MM.1S (cell line): ENCODE measurements at regions not wholly inside any gene's neighbourhood (a gene's known extent, or its start where the extent isn't known, plus 50 kb on each side); places are given as distances from the start of the nearest gene placed in this dataset.

ENCODE experiments used
- DNase-seq: peaks from one replicate; pipeline ENCODE4 v3.0.0-alpha.2; 2015
- H2AFZ ChIP-seq: fragments of 300-600 bp; sonication (generic); 2 replicates; pipeline ENCODE4 v1.6.0; 2016; ENCODE audit warnings: antibody characterized with exemption, low read length
- H3F3A ChIP-seq: fragments of 300-600 bp; sonication (generic); 2 replicates; pipeline ENCODE4 v1.6.1; 2016; ENCODE audit warnings: mild to moderate bottlenecking, antibody characterized with exemption, low read length, moderate library complexity, mixed read lengths; ENCODE audit not compliant: insufficient read depth
- H3K27ac ChIP-seq: fragments of 300-600 bp; sonication (generic); 2 replicates; pipeline ENCODE4 v1.5.1; 2016; ENCODE audit warnings: mild to moderate bottlenecking, low read length
- H3K27me3 ChIP-seq: fragments of 300-600 bp; sonication (generic); replicated peaks from 2 replicates; pipeline ENCODE4 v1.6.0; 2016; ENCODE audit warnings: low read length; ENCODE audit not compliant: insufficient read depth
- H3K36me3 ChIP-seq: fragments of 300-600 bp; sonication (generic); replicated peaks from 2 replicates; pipeline ENCODE4 v1.6.1; 2016; ENCODE audit warnings: mild to moderate bottlenecking, low read length, mixed read lengths; ENCODE audit not compliant: insufficient read depth
- H3K4me1 ChIP-seq: fragments of 300-600 bp; sonication (generic); 2 replicates; pipeline ENCODE4 v1.6.1; 2016; ENCODE audit warnings: low read length, mixed read lengths
- H3K4me2 ChIP-seq: fragments of 300-600 bp; sonication (generic); 2 replicates; pipeline ENCODE4 v1.6.0; 2016; ENCODE audit warnings: low read depth, low read length
- H3K4me3 ChIP-seq: fragments of 300-600 bp; sonication (generic); 2 replicates; pipeline ENCODE4 v1.5.1; 2016; ENCODE audit warnings: low read length, mixed read lengths
- H3K79me2 ChIP-seq: fragments of 300-600 bp; sonication (generic); 2 replicates; pipeline ENCODE4 v1.6.1; 2016; ENCODE audit warnings: mixed run types, low read length, mixed read lengths
- H3K9ac ChIP-seq: fragments of 300-600 bp; sonication (generic); 2 replicates; pipeline ENCODE4 v1.6.1; 2016; ENCODE audit warnings: low read length, mixed read lengths
- H3K9me2 ChIP-seq: fragments of 300-600 bp; sonication (generic); replicated peaks from 2 replicates; pipeline ENCODE4 v1.6.1; 2016; ENCODE audit warnings: mild to moderate bottlenecking, low read length, mixed read lengths; ENCODE audit not compliant: insufficient read depth
- H3K9me3 ChIP-seq: fragments of 300-600 bp; sonication (generic); replicated peaks from 2 replicates; pipeline ENCODE4 v1.6.1; 2016; ENCODE audit warnings: mild to moderate bottlenecking, low read length, mixed read lengths; ENCODE audit not compliant: insufficient read depth
- H4K20me1 ChIP-seq: fragments of 300-600 bp; sonication (generic); 2 replicates; pipeline ENCODE4 v1.6.1; 2016; ENCODE audit warnings: mild to moderate bottlenecking, low read length, moderate library complexity, mixed read lengths; ENCODE audit not compliant: insufficient read depth
- EZH2 ChIP-seq: fragments of 300-600 bp; sonication (generic); optimal IDR thresholded peaks from 2 replicates; pipeline ENCODE3; 2017; ENCODE audit warnings: low read depth, mild to moderate bottlenecking, antibody characterized with exemption, low read length, mixed read lengths
- EZH2phosphoT487 ChIP-seq: fragments of 300-600 bp; sonication (generic); IDR thresholded peaks from 2 replicates; pipeline ENCODE4 v1.6.1; 2018; ENCODE audit warnings: antibody characterized with exemption, low read length
- TF ChIP-seq, protein P1 (sequence below): fragments of 300-600 bp; sonication (generic); IDR thresholded peaks from 2 replicates; pipeline ENCODE4 v1.5.1; 2016; ENCODE audit warnings: antibody characterized with exemption, low read length, mixed read lengths

DNA sequence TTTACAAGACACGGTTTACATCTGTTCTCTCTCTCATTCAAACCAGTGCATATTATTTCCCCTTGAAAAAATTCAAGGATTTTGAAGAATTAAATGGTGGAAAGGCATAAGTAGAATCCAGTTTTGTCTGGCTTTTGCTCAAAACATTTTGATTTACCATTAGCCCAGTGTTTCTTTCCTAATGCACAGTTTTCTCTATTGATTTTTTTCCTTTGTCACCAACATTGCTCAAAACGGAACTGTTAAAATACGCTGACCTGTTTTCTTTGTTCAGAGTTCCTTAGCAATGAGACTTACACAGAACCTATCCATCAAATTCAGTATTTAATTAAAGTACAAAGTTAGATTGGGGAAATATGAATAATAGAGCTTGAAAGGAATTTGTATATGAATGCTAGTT, 162.4 kb downstream of the S1PR1 start:
- TF ChIP-seq EZH2phosphoT487: no peak
- no peak for TF ChIP-seq EZH2
- TF ChIP-seq, protein P1, sequence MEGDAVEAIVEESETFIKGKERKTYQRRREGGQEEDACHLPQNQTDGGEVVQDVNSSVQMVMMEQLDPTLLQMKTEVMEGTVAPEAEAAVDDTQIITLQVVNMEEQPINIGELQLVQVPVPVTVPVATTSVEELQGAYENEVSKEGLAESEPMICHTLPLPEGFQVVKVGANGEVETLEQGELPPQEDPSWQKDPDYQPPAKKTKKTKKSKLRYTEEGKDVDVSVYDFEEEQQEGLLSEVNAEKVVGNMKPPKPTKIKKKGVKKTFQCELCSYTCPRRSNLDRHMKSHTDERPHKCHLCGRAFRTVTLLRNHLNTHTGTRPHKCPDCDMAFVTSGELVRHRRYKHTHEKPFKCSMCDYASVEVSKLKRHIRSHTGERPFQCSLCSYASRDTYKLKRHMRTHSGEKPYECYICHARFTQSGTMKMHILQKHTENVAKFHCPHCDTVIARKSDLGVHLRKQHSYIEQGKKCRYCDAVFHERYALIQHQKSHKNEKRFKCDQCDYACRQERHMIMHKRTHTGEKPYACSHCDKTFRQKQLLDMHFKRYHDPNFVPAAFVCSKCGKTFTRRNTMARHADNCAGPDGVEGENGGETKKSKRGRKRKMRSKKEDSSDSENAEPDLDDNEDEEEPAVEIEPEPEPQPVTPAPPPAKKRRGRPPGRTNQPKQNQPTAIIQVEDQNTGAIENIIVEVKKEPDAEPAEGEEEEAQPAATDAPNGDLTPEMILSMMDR: no peak
- H3K9ac ChIP-seq: no peak overlapping the region
- H3K36me3 ChIP-seq: no peaks in the 10 kb centered on the region
- no peaks in the 10 kb centered on the region for H3K79me2 ChIP-seq
- H3K4me1 ChIP-seq: no peaks in the 10 kb centered on the region
- no peak overlapping the region for H2AFZ ChIP-seq
- no peak for DNase-seq
- H3K9me2 ChIP-seq: no peaks in the 10 kb centered on the region
- no peak overlapping the region for H3K4me2 ChIP-seq
- H3K4me3 ChIP-seq: no peak overlapping the region
- no peaks in the 10 kb centered on the region for H3K9me3 ChIP-seq
- H3F3A ChIP-seq: no peaks in the 10 kb centered on the region
- H3K27me3 ChIP-seq: no peaks in the 10 kb centered on the region
- no peaks in the 10 kb centered on the region for H4K20me1 ChIP-seq
- H3K27ac ChIP-seq: no peak overlapping the region

DNA sequence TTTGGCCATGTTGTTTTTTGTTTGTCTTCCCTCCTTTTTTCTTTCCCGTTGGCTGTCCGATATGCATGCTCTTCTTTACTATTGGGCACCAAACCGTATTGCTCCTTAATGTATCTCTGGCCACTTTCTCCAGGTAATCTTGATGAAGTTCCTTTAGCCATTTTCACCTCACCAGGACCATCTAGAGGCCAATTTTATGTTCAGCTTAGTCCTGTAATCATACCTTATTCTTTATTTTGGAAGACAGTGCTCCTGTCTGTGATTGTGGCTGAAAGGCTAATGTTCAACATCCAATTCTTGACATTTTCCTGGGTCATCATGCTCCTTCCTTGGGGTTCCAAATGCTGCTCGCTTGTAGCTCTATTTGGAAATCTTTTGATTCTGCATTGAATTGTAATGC, 169.5 kb downstream of the S1PR1 start:
- no peak overlapping the region for H3K4me2 ChIP-seq
- TF ChIP-seq, protein P1: no peak
- no peak for TF ChIP-seq EZH2phosphoT487
- no peak for TF ChIP-seq EZH2
- no peak overlapping the region for H2AFZ ChIP-seq
- no peak overlapping the region for H3K4me3 ChIP-seq
- peaks cover 11% of the 10 kb centered on the region; the same call in 1 of the 2 replicates for H3K4me1 ChIP-seq
- no peaks in the 10 kb centered on the region for H3K79me2 ChIP-seq
- H3K9ac ChIP-seq: no peak overlapping the region
- no peaks in the 10 kb centered on the region for H3K9me3 ChIP-seq
- no peaks in the 10 kb centered on the region for H3K9me2 ChIP-seq
- no peak overlapping the region for H3K27ac ChIP-seq
- H3K27me3 ChIP-seq: no peaks in the 10 kb centered on the region
- no peak for DNase-seq
- H3F3A ChIP-seq: peaks cover 10% of the 10 kb centered on the region
- H3K36me3 ChIP-seq: no peaks in the 10 kb centered on the region
- no peaks in the 10 kb centered on the region for H4K20me1 ChIP-seq

DNA sequence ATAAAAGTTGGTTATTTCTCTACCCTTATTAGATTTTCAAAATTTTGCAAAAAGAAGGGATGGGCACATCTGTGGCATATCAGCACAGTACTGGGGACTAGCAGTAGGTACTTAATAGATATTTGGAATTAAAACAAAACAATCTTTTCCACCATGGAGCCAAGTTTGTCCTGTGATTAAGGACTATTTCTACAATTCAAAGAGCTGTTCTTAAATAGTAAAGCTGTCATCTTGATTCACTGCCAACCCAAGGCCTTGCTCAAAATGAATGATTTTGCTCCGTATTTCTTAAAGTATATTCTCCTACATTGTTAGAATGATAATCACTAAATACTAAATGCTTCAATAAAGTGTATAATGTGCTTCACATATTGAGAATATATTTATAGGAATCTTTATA, 169.9 kb downstream of the S1PR1 start:
- Histone ChIP-seq H3F3A (peaks cover 10% of the 10 kb centered on the region), H3K4me1 (peaks cover 11% of the 10 kb centered on the region; the same call in 1 of the 2 replicates), H3K27ac (no peak overlapping the region), H3K4me3 (no peak overlapping the region), H3K9me2 (no peaks in the 10 kb centered on the region), H3K27me3 (no peaks in the 10 kb centered on the region), H4K20me1 (no peaks in the 10 kb centered on the region), H2AFZ (no peak overlapping the region), H3K36me3 (no peaks in the 10 kb centered on the region), H3K9ac (no peak overlapping the region), H3K4me2 (no peak overlapping the region), H3K9me3 (no peaks in the 10 kb centered on the region), H3K79me2 (no peaks in the 10 kb centered on the region)
- no peak for TF ChIP-seq EZH2phosphoT487
- DNase-seq: no peak

DNA sequence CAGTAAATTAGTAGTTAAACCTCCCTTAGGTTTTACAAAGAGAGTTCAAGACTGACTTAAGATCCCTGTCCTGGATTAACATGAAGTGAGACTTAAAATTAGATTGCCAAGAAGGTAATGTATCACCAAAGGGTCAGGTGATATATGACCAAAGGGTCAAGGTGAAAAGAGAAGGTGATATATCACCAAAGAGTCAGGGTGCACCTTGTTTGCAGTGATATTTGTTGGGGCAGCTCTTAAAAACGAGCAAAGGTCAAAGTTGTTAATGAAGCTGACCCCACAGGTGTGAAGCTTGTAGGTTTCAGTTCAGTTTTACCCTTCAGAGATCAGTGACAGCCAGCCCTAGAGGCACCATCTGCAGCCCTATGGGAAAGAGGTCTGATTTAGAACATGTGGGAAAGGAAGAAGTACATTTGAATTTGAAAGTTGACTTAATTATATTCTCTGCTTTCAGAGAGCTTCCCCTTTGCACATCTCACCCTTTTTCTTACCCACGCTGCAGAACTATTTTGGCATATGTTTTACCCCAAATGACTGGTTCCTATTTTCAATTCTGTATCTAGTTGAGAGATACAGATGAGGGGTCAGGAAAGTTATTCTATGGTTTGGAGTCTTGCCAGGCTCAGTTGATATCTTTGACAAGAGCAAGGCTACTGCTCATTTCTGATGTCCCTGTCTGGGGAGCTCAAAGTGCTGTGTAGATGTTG, 170.8 kb downstream of the S1PR1 start:
- TF ChIP-seq, protein P1: no peak
- no peak for TF ChIP-seq EZH2
- TF ChIP-seq EZH2phosphoT487: no peak
- Histone ChIP-seq H3K4me1 (peaks cover 11% of the 10 kb centered on the region; the same call in 1 of the 2 replicates), H3K9ac (no peak overlapping the region), H3K27ac (peak overlapping the region; percentile 49; the same call in 1 of the 2 replicates), H3K9me3 (no peaks in the 10 kb centered on the region), H3K4me2 (no peak overlapping the region), H3K36me3 (no peaks in the 10 kb centered on the region), H4K20me1 (no peaks in the 10 kb centered on the region), H3K79me2 (no peaks in the 10 kb centered on the region), H3F3A (peaks cover 10% of the 10 kb centered on the region), H3K4me3 (no peak overlapping the region), H3K27me3 (no peaks in the 10 kb centered on the region), H3K9me2 (no peaks in the 10 kb centered on the region), H2AFZ (no peak overlapping the region)
- peak; percentile 50 for DNase-seq
